Loucy (cell line): ENCODE measurements at regions not wholly inside any gene's neighbourhood (a gene's known extent, or its start where the extent isn't known, plus 50 kb on each side); places are given as distances from the start of the nearest gene placed in this dataset.
"Not testable (repeated sequence)": the region's sequence is repeated elsewhere in the genome, so short reads cannot be mapped to it uniquely, and the experiment has no call there.

ENCODE experiments used
- H2AFZ ChIP-seq: fragments of 200-600 bp; sonication (generic); 2 replicates; pipeline ENCODE4 v1.6.0; 2016; ENCODE audit warnings: antibody characterized with exemption, mild to moderate bottlenecking, low read length, moderate library complexity
- H3F3A ChIP-seq: fragments of 200-600 bp; 2 replicates; pipeline ENCODE4 v1.6.0; 2016; ENCODE audit warnings: antibody characterized with exemption, low read depth, mild to moderate bottlenecking
- H3K27me3 ChIP-seq: fragments of 200-600 bp; sonication (generic); 2 replicates; pipeline ENCODE4 v1.6.1; 2014; ENCODE audit warnings: low read length, mild to moderate bottlenecking; ENCODE audit not compliant: insufficient read depth, poor library complexity, severe bottlenecking
- H3K36me3 ChIP-seq: fragments of 200-600 bp; sonication (generic); 2 replicates; pipeline ENCODE4 v1.6.1; 2016; ENCODE audit warnings: low read length; ENCODE audit not compliant: insufficient read depth
- H3K4me1 ChIP-seq: fragments of 200-600 bp; sonication (generic); 2 replicates; pipeline ENCODE4 v1.5.1; 2014; ENCODE audit warnings: low read length, mild to moderate bottlenecking; ENCODE audit not compliant: insufficient read depth, poor library complexity, severe bottlenecking
- H3K4me2 ChIP-seq: fragments of 200-600 bp; sonication (generic); 2 replicates; pipeline ENCODE4 v1.6.0; 2014; ENCODE audit warnings: antibody characterized with exemption, low read length, low read depth, mild to moderate bottlenecking; ENCODE audit not compliant: poor library complexity, severe bottlenecking
- H3K4me3 ChIP-seq: fragments of 200-600 bp; sonication (generic); 2 replicates; pipeline ENCODE4 v1.5.1; 2014; ENCODE audit warnings: low read length, mild to moderate bottlenecking, mixed read lengths; ENCODE audit not compliant: poor library complexity, severe bottlenecking
- H3K79me2 ChIP-seq: fragments of 200-600 bp; sonication (generic); 2 replicates; pipeline ENCODE4 v1.6.1; 2014; ENCODE audit warnings: low read length; ENCODE audit not compliant: insufficient read depth
- H3K9ac ChIP-seq: fragments of 200-600 bp; sonication (generic); 2 replicates; pipeline ENCODE4 v1.6.0; 2014; ENCODE audit warnings: mild to moderate bottlenecking, low read depth, low read length, moderate library complexity; ENCODE audit not compliant: poor library complexity, severe bottlenecking
- H3K9me2 ChIP-seq: fragments of 200-600 bp; sonication (generic); replicated peaks from 2 replicates; pipeline ENCODE4 v1.6.1; 2016; ENCODE audit warnings: low read depth, low read length, mixed read lengths
- H3K9me3 ChIP-seq: fragments of 200-600 bp; sonication (generic); 2 replicates; pipeline ENCODE4 v1.6.1; 2014; ENCODE audit warnings: mild to moderate bottlenecking, antibody characterized with exemption, low read length, low read depth; ENCODE audit not compliant: insufficient read depth
- H4K20me1 ChIP-seq: fragments of 200-600 bp; sonication (generic); 2 replicates; pipeline ENCODE4 v1.6.0; 2014; ENCODE audit warnings: antibody characterized with exemption, low read length, mild to moderate bottlenecking; ENCODE audit not compliant: insufficient read depth, poor library complexity, severe bottlenecking
- CTCF ChIP-seq: fragments of 200-600 bp; sonication (generic); conservative IDR thresholded peaks from 2 replicates; pipeline ENCODE4 v1.5.1; 2014; ENCODE audit warnings: mild to moderate bottlenecking, antibody characterized with exemption, low read length
- EZH2phosphoT487 ChIP-seq: fragments of 200-600 bp; IDR thresholded peaks from 2 replicates; pipeline ENCODE4 v1.6.1; 2018; ENCODE audit warnings: antibody characterized with exemption, mild to moderate bottlenecking, moderate library complexity, borderline replicate concordance

GRCh38 chr13:90329641-90330040 is 1017.8 kb upstream of the MIR17HG start:
- no peaks in the 10 kb centered on the region for H3F3A ChIP-seq
- H3K9ac ChIP-seq, result no peak overlapping the region
- H3K27me3 ChIP-seq, result no peaks in the 10 kb centered on the region
- H4K20me1 ChIP-seq, result no peaks in the 10 kb centered on the region
- no peaks in the 10 kb centered on the region for H3K9me2 ChIP-seq
- TF ChIP-seq EZH2phosphoT487 (no peak), CTCF (no peak)
- no peak overlapping the region for H3K4me2 ChIP-seq
- H3K9me3 ChIP-seq, result no peaks in the 10 kb centered on the region
- H3K36me3 ChIP-seq, result no peaks in the 10 kb centered on the region
- H2AFZ ChIP-seq, result no peak overlapping the region
- H3K79me2 ChIP-seq, result no peaks in the 10 kb centered on the region
- no peak overlapping the region for H3K4me3 ChIP-seq
- no peaks in the 10 kb centered on the region for H3K4me1 ChIP-seq

- Histone ChIP-seq H4K20me1 (no peaks in the 10 kb centered on the region), H3K4me1 (no peaks in the 10 kb centered on the region), H3K4me2 (no peak overlapping the region), H3K27me3 (no peaks in the 10 kb centered on the region), H3K9ac (no peak overlapping the region), H2AFZ (no peak overlapping the region), H3K79me2 (no peaks in the 10 kb centered on the region), H3K9me3 (no peaks in the 10 kb centered on the region), H3F3A (no peaks in the 10 kb centered on the region), H3K4me3 (no peak overlapping the region), H3K9me2 (no peaks in the 10 kb centered on the region), H3K36me3 (no peaks in the 10 kb centered on the region)
- TF ChIP-seq CTCF (no peak), EZH2phosphoT487 (no peak)
Measured at GRCh38 chr13:90331974-90332373, 1015.5 kb upstream of the MIR17HG start.

- H3K4me1 ChIP-seq, result no peaks in the 10 kb centered on the region
- no peaks in the 10 kb centered on the region for H3K27me3 ChIP-seq
- H4K20me1 ChIP-seq, result no peaks in the 10 kb centered on the region
- no peaks in the 10 kb centered on the region for H3K79me2 ChIP-seq
- no peaks in the 10 kb centered on the region for H3F3A ChIP-seq
- TF ChIP-seq EZH2phosphoT487 (no peak), CTCF (no peak)
- no peak overlapping the region for H3K4me3 ChIP-seq
- no peak overlapping the region for H3K9ac ChIP-seq
- H3K4me2 ChIP-seq, result no peak overlapping the region
- H2AFZ ChIP-seq, result no peak overlapping the region
- H3K9me2 ChIP-seq, result no peaks in the 10 kb centered on the region
- no peaks in the 10 kb centered on the region for H3K9me3 ChIP-seq
- no peaks in the 10 kb centered on the region for H3K36me3 ChIP-seq
Measured at GRCh38 chr13:90336507-90336906, 1011.0 kb upstream of the MIR17HG start.

- not testable (repeated sequence) for H3K4me3 ChIP-seq, H3K4me2 ChIP-seq, H3K9ac ChIP-seq, H3K4me1 ChIP-seq, H3F3A ChIP-seq, H4K20me1 ChIP-seq, H3K9me2 ChIP-seq, H3K27me3 ChIP-seq, H3K9me3 ChIP-seq, H2AFZ ChIP-seq, H3K36me3 ChIP-seq, H3K79me2 ChIP-seq
Measured at GRCh38 chr13:90341348-90341747, 1006.1 kb upstream of the MIR17HG start.

- not testable (repeated sequence) for H3K79me2 ChIP-seq, H3K4me2 ChIP-seq, H3K4me3 ChIP-seq, H3K9me2 ChIP-seq, H4K20me1 ChIP-seq, H2AFZ ChIP-seq, H3K27me3 ChIP-seq, H3K9ac ChIP-seq, H3K36me3 ChIP-seq, H3K4me1 ChIP-seq, H3K9me3 ChIP-seq, H3F3A ChIP-seq
Measured at GRCh38 chr13:90348477-90349136, 998.9 kb upstream of the MIR17HG start.
